ENCODE measurements at regions not wholly inside any gene's neighbourhood (a gene's known extent, or its start where the extent isn't known, plus 50 kb on each side); places are given as distances from the start of the nearest gene placed in this dataset.

- no peaks in the 10 kb centered on the region for H3K4me1 ChIP-seq (ENCODE audit: control insufficient read depth, low read depth, low read length)
- H3K9ac ChIP-seq (ENCODE audit: low read length): no peak overlapping the region
- no peak overlapping the region for H4K8ac ChIP-seq (ENCODE audit: low read depth, low read length)
- H3K4me2 ChIP-seq (ENCODE audit: low read length): no peak overlapping the region
- H2BK5ac ChIP-seq (ENCODE audit: low read length): no peak overlapping the region
- no peaks in the 10 kb centered on the region for H3K27me3 ChIP-seq (ENCODE audit: insufficient read depth, low read length, poor library complexity)
- H3K56ac ChIP-seq (ENCODE audit: low read length): no peak overlapping the region
- H3K79me2 ChIP-seq (ENCODE audit: control insufficient read depth, insufficient read depth, low read length): no peaks in the 10 kb centered on the region
- H3K79me1 ChIP-seq (ENCODE audit: low read length): no peaks in the 10 kb centered on the region
- DNase-seq: no peak
- H2AK5ac ChIP-seq (ENCODE audit: low read length): no peak overlapping the region
- no peak overlapping the region for H3K27ac ChIP-seq (ENCODE audit: low read depth, low read length)
- no peak overlapping the region for H3K4ac ChIP-seq (ENCODE audit: low read depth, low read length)
- H4K5ac ChIP-seq (ENCODE audit: low read length): no peak overlapping the region
- no peak overlapping the region for H2BK15ac ChIP-seq (replicated peaks; ENCODE audit: low read depth)
- WGBS (ENCODE audit: extremely low coverage, insufficient coverage, low lambda C conversion rate): no CpG with 5 or more reads among the region's 2 CpGs
- H3K4me3 ChIP-seq (ENCODE audit: low read length): no peak overlapping the region
- H3K18ac ChIP-seq (ENCODE audit: low read length): no peak overlapping the region
- no peak overlapping the region for H2BK120ac ChIP-seq (ENCODE audit: low read depth, low read length)
- H3K23ac ChIP-seq (ENCODE audit: low read length): no peak overlapping the region
- H3K36me3 ChIP-seq (ENCODE audit: control insufficient read depth, insufficient read depth, low read length): no peaks in the 10 kb centered on the region
Measured at GRCh38 chr5:124252191-124252638, 494.2 kb downstream of the ZNF608 start.

GRCh38 chr5:124245276-124245675, 501.2 kb downstream of the ZNF608 start:
- Histone ChIP-seq H3K4ac (ENCODE audit: low read depth, low read length) (no peak overlapping the region), H3K4me1 (ENCODE audit: control insufficient read depth, low read depth, low read length) (no peaks in the 10 kb centered on the region), H2BK120ac (ENCODE audit: low read depth, low read length) (no peak overlapping the region), H3K18ac (ENCODE audit: low read length) (no peak overlapping the region), H3K36me3 (ENCODE audit: control insufficient read depth, insufficient read depth, low read length) (no peaks in the 10 kb centered on the region), H2AK5ac (ENCODE audit: low read length) (no peak overlapping the region), H3K79me2 (ENCODE audit: control insufficient read depth, insufficient read depth, low read length) (no peaks in the 10 kb centered on the region), H4K8ac (ENCODE audit: low read depth, low read length) (no peak overlapping the region), H2BK5ac (ENCODE audit: low read length) (no peak overlapping the region), H3K9ac (ENCODE audit: low read length) (no peak overlapping the region), H3K79me1 (ENCODE audit: low read length) (no peaks in the 10 kb centered on the region), H3K27ac (ENCODE audit: low read depth, low read length) (no peak overlapping the region), H3K56ac (ENCODE audit: low read length) (no peak overlapping the region), H3K23ac (ENCODE audit: low read length) (no peak overlapping the region), H3K4me2 (ENCODE audit: low read length) (no peak overlapping the region), H3K4me3 (ENCODE audit: low read length) (no peak overlapping the region), H3K27me3 (ENCODE audit: insufficient read depth, low read length, poor library complexity) (no peaks in the 10 kb centered on the region), H2BK15ac (replicated peaks; ENCODE audit: low read depth) (no peak overlapping the region), H4K5ac (ENCODE audit: low read length) (no peak overlapping the region)
- no peak for DNase-seq

GRCh38 chr5:124240732-124241131, 505.7 kb downstream of the ZNF608 start:
- Histone ChIP-seq H3K9ac (ENCODE audit: low read length) (no peak overlapping the region), H3K27ac (ENCODE audit: low read depth, low read length) (no peak overlapping the region), H3K4ac (ENCODE audit: low read depth, low read length) (no peak overlapping the region), H3K56ac (ENCODE audit: low read length) (no peak overlapping the region), H3K79me1 (ENCODE audit: low read length) (no peaks in the 10 kb centered on the region), H3K4me2 (ENCODE audit: low read length) (no peak overlapping the region), H3K4me3 (ENCODE audit: low read length) (no peak overlapping the region), H2BK5ac (ENCODE audit: low read length) (no peak overlapping the region), H4K5ac (ENCODE audit: low read length) (no peak overlapping the region), H3K4me1 (ENCODE audit: control insufficient read depth, low read depth, low read length) (peaks cover 3% of the 10 kb centered on the region), H3K27me3 (ENCODE audit: insufficient read depth, low read length, poor library complexity) (no peaks in the 10 kb centered on the region), H4K8ac (ENCODE audit: low read depth, low read length) (no peak overlapping the region), H2AK5ac (ENCODE audit: low read length) (no peak overlapping the region), H3K18ac (ENCODE audit: low read length) (no peak overlapping the region), H3K36me3 (ENCODE audit: control insufficient read depth, insufficient read depth, low read length) (no peaks in the 10 kb centered on the region), H3K23ac (ENCODE audit: low read length) (no peak overlapping the region), H2BK15ac (replicated peaks; ENCODE audit: low read depth) (no peak overlapping the region), H2BK120ac (ENCODE audit: low read depth, low read length) (no peak overlapping the region), H3K79me2 (ENCODE audit: control insufficient read depth, insufficient read depth, low read length) (no peaks in the 10 kb centered on the region)
- DNase-seq: no peak
- no CpG with 5 or more reads among the region's 1 CpG for WGBS (ENCODE audit: extremely low coverage, insufficient coverage, low lambda C conversion rate)

GRCh38 chr5:124239572-124239971, 506.9 kb downstream of the ZNF608 start:
- no peak overlapping the region for H2BK120ac ChIP-seq (ENCODE audit: low read depth, low read length)
- no peak overlapping the region for H3K4me2 ChIP-seq (ENCODE audit: low read length)
- no peak overlapping the region for H3K9ac ChIP-seq (ENCODE audit: low read length)
- peak; percentile 29 for DNase-seq
- H4K8ac ChIP-seq (ENCODE audit: low read depth, low read length): no peak overlapping the region
- no peaks in the 10 kb centered on the region for H3K79me2 ChIP-seq (ENCODE audit: control insufficient read depth, insufficient read depth, low read length)
- H2BK5ac ChIP-seq (ENCODE audit: low read length): no peak overlapping the region
- no peaks in the 10 kb centered on the region for H3K36me3 ChIP-seq (ENCODE audit: control insufficient read depth, insufficient read depth, low read length)
- no peaks in the 10 kb centered on the region for H3K27me3 ChIP-seq (ENCODE audit: insufficient read depth, low read length, poor library complexity)
- no peak overlapping the region for H3K18ac ChIP-seq (ENCODE audit: low read length)
- H4K5ac ChIP-seq (ENCODE audit: low read length): no peak overlapping the region
- H3K4me1 ChIP-seq (ENCODE audit: control insufficient read depth, low read depth, low read length): peaks cover 3% of the 10 kb centered on the region
- no peak overlapping the region for H3K4ac ChIP-seq (ENCODE audit: low read depth, low read length)
- no peak overlapping the region for H3K56ac ChIP-seq (ENCODE audit: low read length)
- H3K4me3 ChIP-seq (ENCODE audit: low read length): no peak overlapping the region
- H3K79me1 ChIP-seq (ENCODE audit: low read length): no peaks in the 10 kb centered on the region
- H3K27ac ChIP-seq (ENCODE audit: low read depth, low read length): no peak overlapping the region
- WGBS (ENCODE audit: extremely low coverage, insufficient coverage, low lambda C conversion rate): no CpG with 5 or more reads among the region's 3 CpGs
- no peak overlapping the region for H2AK5ac ChIP-seq (ENCODE audit: low read length)
- H2BK15ac ChIP-seq (replicated peaks; ENCODE audit: low read depth): no peak overlapping the region
- H3K23ac ChIP-seq (ENCODE audit: low read length): no peak overlapping the region

GRCh38 chr5:124238350-124238749, 508.1 kb downstream of the ZNF608 start:
- H3K4me2 ChIP-seq (ENCODE audit: low read length): no peak overlapping the region
- H4K8ac ChIP-seq (ENCODE audit: low read depth, low read length): no peak overlapping the region
- H2AK5ac ChIP-seq (ENCODE audit: low read length): no peak overlapping the region
- no peak overlapping the region for H3K4me3 ChIP-seq (ENCODE audit: low read length)
- H4K5ac ChIP-seq (ENCODE audit: low read length): no peak overlapping the region
- no peak overlapping the region for H2BK5ac ChIP-seq (ENCODE audit: low read length)
- H2BK15ac ChIP-seq (replicated peaks; ENCODE audit: low read depth): no peak overlapping the region
- H3K18ac ChIP-seq (ENCODE audit: low read length): no peak overlapping the region
- no CpG with 5 or more reads among the region's 6 CpGs for WGBS (ENCODE audit: extremely low coverage, insufficient coverage, low lambda C conversion rate)
- no peak overlapping the region for H3K27ac ChIP-seq (ENCODE audit: low read depth, low read length)
- no peak overlapping the region for H3K4ac ChIP-seq (ENCODE audit: low read depth, low read length)
- no peaks in the 10 kb centered on the region for H3K36me3 ChIP-seq (ENCODE audit: control insufficient read depth, insufficient read depth, low read length)
- H3K4me1 ChIP-seq (ENCODE audit: control insufficient read depth, low read depth, low read length): peaks cover 6% of the 10 kb centered on the region
- H3K79me1 ChIP-seq (ENCODE audit: low read length): no peaks in the 10 kb centered on the region
- H3K9ac ChIP-seq (ENCODE audit: low read length): no peak overlapping the region
- H3K79me2 ChIP-seq (ENCODE audit: control insufficient read depth, insufficient read depth, low read length): no peaks in the 10 kb centered on the region
- no peak overlapping the region for H3K56ac ChIP-seq (ENCODE audit: low read length)
- no peaks in the 10 kb centered on the region for H3K27me3 ChIP-seq (ENCODE audit: insufficient read depth, low read length, poor library complexity)
- H2BK120ac ChIP-seq (ENCODE audit: low read depth, low read length): no peak overlapping the region
- no peak overlapping the region for H3K23ac ChIP-seq (ENCODE audit: low read length)
- DNase-seq: no peak

GRCh38 chr5:124237206-124237695, 509.2 kb downstream of the ZNF608 start:
- Histone ChIP-seq H3K79me1 (ENCODE audit: low read length) (no peaks in the 10 kb centered on the region), H3K56ac (ENCODE audit: low read length) (no peak overlapping the region), H3K23ac (ENCODE audit: low read length) (no peak overlapping the region), H2BK120ac (ENCODE audit: low read depth, low read length) (peak overlapping the region; percentile 28), H3K9ac (ENCODE audit: low read length) (no peak overlapping the region), H3K4me2 (ENCODE audit: low read length) (no peak overlapping the region), H3K4me1 (ENCODE audit: control insufficient read depth, low read depth, low read length) (peaks cover 6% of the 10 kb centered on the region), H3K4me3 (ENCODE audit: low read length) (no peak overlapping the region), H3K79me2 (ENCODE audit: control insufficient read depth, insufficient read depth, low read length) (no peaks in the 10 kb centered on the region), H4K8ac (ENCODE audit: low read depth, low read length) (no peak overlapping the region), H3K36me3 (ENCODE audit: control insufficient read depth, insufficient read depth, low read length) (no peaks in the 10 kb centered on the region), H3K18ac (ENCODE audit: low read length) (no peak overlapping the region), H2BK15ac (replicated peaks; ENCODE audit: low read depth) (peak overlapping the region; percentile 36), H3K27ac (ENCODE audit: low read depth, low read length) (no peak overlapping the region), H3K4ac (ENCODE audit: low read depth, low read length) (no peak overlapping the region), H4K5ac (ENCODE audit: low read length) (no peak overlapping the region), H2BK5ac (ENCODE audit: low read length) (peak overlapping the region; percentile 56), H2AK5ac (ENCODE audit: low read length) (no peak overlapping the region), H3K27me3 (ENCODE audit: insufficient read depth, low read length, poor library complexity) (no peaks in the 10 kb centered on the region)
- no CpG with 5 or more reads among the region's 1 CpG for WGBS (ENCODE audit: extremely low coverage, insufficient coverage, low lambda C conversion rate)
- no peak for DNase-seq

Data from mesendoderm (in vitro differentiated cells).